ENCODE measurements at regions not wholly inside any gene's neighbourhood (a gene's known extent, or its start where the extent isn't known, plus 50 kb on each side); places are given as distances from the start of the nearest gene placed in this dataset.

GRCh38 chr4:17260166-17260907, 251.6 kb downstream of the QDPR start:
- Histone ChIP-seq H3K4me3 (ENCODE audit: insufficient read depth, low read depth, low read length) (no peak overlapping the region), H3K4me1 (ENCODE audit: control insufficient read depth, insufficient read depth, low read length) (no peaks in the 10 kb centered on the region), H3K27ac (ENCODE audit: insufficient read depth, low read depth, low read length, poor library complexity, severe bottlenecking) (no peak overlapping the region), H3K36me3 (ENCODE audit: control insufficient read depth, insufficient read depth, low read length) (no peaks in the 10 kb centered on the region), H3K9me3 (ENCODE audit: control insufficient read depth, low read length) (no peaks in the 10 kb centered on the region), H3K27me3 (ENCODE audit: control insufficient read depth, insufficient read depth, low read length, poor library complexity, severe bottlenecking) (no peaks in the 10 kb centered on the region)
- 87 to 92% methylated on average over 4 of the region's 4 CpGs for WGBS, 2 experiments

- H3K27ac ChIP-seq (ENCODE audit: insufficient read depth, low read depth, low read length, poor library complexity, severe bottlenecking): no peak overlapping the region
- H3K4me1 ChIP-seq (ENCODE audit: control insufficient read depth, insufficient read depth, low read length): no peaks in the 10 kb centered on the region
- H3K9me3 ChIP-seq (ENCODE audit: control insufficient read depth, low read length): no peaks in the 10 kb centered on the region
- WGBS, 2 experiments: 75 to 100% methylated on average over 1 to 2 of the region's 2 CpGs
- H3K36me3 ChIP-seq (ENCODE audit: control insufficient read depth, insufficient read depth, low read length): no peaks in the 10 kb centered on the region
- no peak overlapping the region for H3K4me3 ChIP-seq (ENCODE audit: insufficient read depth, low read depth, low read length)
- no peaks in the 10 kb centered on the region for H3K27me3 ChIP-seq (ENCODE audit: control insufficient read depth, insufficient read depth, low read length, poor library complexity, severe bottlenecking)
Measured at GRCh38 chr4:17258106-17258505, 253.8 kb downstream of the QDPR start.

GRCh38 chr4:17252131-17252530, 259.8 kb downstream of the QDPR start:
- Histone ChIP-seq H3K27me3 (ENCODE audit: control insufficient read depth, insufficient read depth, low read length, poor library complexity, severe bottlenecking) (no peaks in the 10 kb centered on the region), H3K4me1 (ENCODE audit: control insufficient read depth, insufficient read depth, low read length) (no peaks in the 10 kb centered on the region), H3K27ac (ENCODE audit: insufficient read depth, low read depth, low read length, poor library complexity, severe bottlenecking) (no peak overlapping the region), H3K9me3 (ENCODE audit: control insufficient read depth, low read length) (no peaks in the 10 kb centered on the region), H3K36me3 (ENCODE audit: control insufficient read depth, insufficient read depth, low read length) (no peaks in the 10 kb centered on the region), H3K4me3 (ENCODE audit: insufficient read depth, low read depth, low read length) (no peak overlapping the region)
- 88 to 94% methylated on average over 2 of the region's 2 CpGs for WGBS, 2 experiments

GRCh38 chr4:17251101-17251500, 260.8 kb downstream of the QDPR start:
- no peaks in the 10 kb centered on the region for H3K27me3 ChIP-seq (ENCODE audit: control insufficient read depth, insufficient read depth, low read length, poor library complexity, severe bottlenecking)
- H3K36me3 ChIP-seq (ENCODE audit: control insufficient read depth, insufficient read depth, low read length): no peaks in the 10 kb centered on the region
- 89% methylated on average over 3 of the region's 3 CpGs for WGBS, 2 experiments
- no peaks in the 10 kb centered on the region for H3K9me3 ChIP-seq (ENCODE audit: control insufficient read depth, low read length)
- H3K4me3 ChIP-seq (ENCODE audit: insufficient read depth, low read depth, low read length): no peak overlapping the region
- no peak overlapping the region for H3K27ac ChIP-seq (ENCODE audit: insufficient read depth, low read depth, low read length, poor library complexity, severe bottlenecking)
- H3K4me1 ChIP-seq (ENCODE audit: control insufficient read depth, insufficient read depth, low read length): no peaks in the 10 kb centered on the region

- H3K36me3 ChIP-seq (ENCODE audit: control insufficient read depth, insufficient read depth, low read length): no peaks in the 10 kb centered on the region
- no peak overlapping the region for H3K4me3 ChIP-seq (ENCODE audit: insufficient read depth, low read depth, low read length)
- no peaks in the 10 kb centered on the region for H3K9me3 ChIP-seq (ENCODE audit: control insufficient read depth, low read length)
- no peak overlapping the region for H3K27ac ChIP-seq (ENCODE audit: insufficient read depth, low read depth, low read length, poor library complexity, severe bottlenecking)
- WGBS, 2 experiments: 92 to 93% methylated on average over 3 to 4 of the region's 4 CpGs
- no peaks in the 10 kb centered on the region for H3K27me3 ChIP-seq (ENCODE audit: control insufficient read depth, insufficient read depth, low read length, poor library complexity, severe bottlenecking)
- H3K4me1 ChIP-seq (ENCODE audit: control insufficient read depth, insufficient read depth, low read length): no peaks in the 10 kb centered on the region
Measured at GRCh38 chr4:17250591-17250990, 261.3 kb downstream of the QDPR start.

GRCh38 chr4:17246656-17247055, 265.2 kb downstream of the QDPR start:
- Histone ChIP-seq H3K27ac (ENCODE audit: insufficient read depth, low read depth, low read length, poor library complexity, severe bottlenecking) (no peak overlapping the region), H3K4me1 (ENCODE audit: control insufficient read depth, insufficient read depth, low read length) (no peaks in the 10 kb centered on the region), H3K27me3 (ENCODE audit: control insufficient read depth, insufficient read depth, low read length, poor library complexity, severe bottlenecking) (no peaks in the 10 kb centered on the region), H3K4me3 (ENCODE audit: insufficient read depth, low read depth, low read length) (no peak overlapping the region), H3K9me3 (ENCODE audit: control insufficient read depth, low read length) (no peaks in the 10 kb centered on the region), H3K36me3 (ENCODE audit: control insufficient read depth, insufficient read depth, low read length) (no peaks in the 10 kb centered on the region)
- 94% methylated on average over 2 of the region's 2 CpGs; no CpG with 5 or more reads in 1 of the 2 experiments for WGBS, 2 experiments

- Histone ChIP-seq H3K27ac (ENCODE audit: insufficient read depth, low read depth, low read length, poor library complexity, severe bottlenecking) (no peak overlapping the region), H3K27me3 (ENCODE audit: control insufficient read depth, insufficient read depth, low read length, poor library complexity, severe bottlenecking) (no peaks in the 10 kb centered on the region), H3K4me3 (ENCODE audit: insufficient read depth, low read depth, low read length) (no peak overlapping the region), H3K4me1 (ENCODE audit: control insufficient read depth, insufficient read depth, low read length) (no peaks in the 10 kb centered on the region), H3K36me3 (ENCODE audit: control insufficient read depth, insufficient read depth, low read length) (no peaks in the 10 kb centered on the region), H3K9me3 (ENCODE audit: control insufficient read depth, low read length) (no peaks in the 10 kb centered on the region)
- WGBS, 2 experiments: 94 to 100% methylated on average over 1 of the region's 1 CpG
Measured at GRCh38 chr4:17241835-17242234, 270.1 kb downstream of the QDPR start.

GRCh38 chr4:17238633-17239032, 273.3 kb downstream of the QDPR start:
- no peak overlapping the region for H3K4me3 ChIP-seq (ENCODE audit: insufficient read depth, low read depth, low read length)
- no peaks in the 10 kb centered on the region for H3K36me3 ChIP-seq (ENCODE audit: control insufficient read depth, insufficient read depth, low read length)
- no peak overlapping the region for H3K27ac ChIP-seq (ENCODE audit: insufficient read depth, low read depth, low read length, poor library complexity, severe bottlenecking)
- 93 to 97% methylated on average over 6 of the region's 6 CpGs for WGBS, 2 experiments
- no peaks in the 10 kb centered on the region for H3K27me3 ChIP-seq (ENCODE audit: control insufficient read depth, insufficient read depth, low read length, poor library complexity, severe bottlenecking)
- no peaks in the 10 kb centered on the region for H3K9me3 ChIP-seq (ENCODE audit: control insufficient read depth, low read length)
- no peaks in the 10 kb centered on the region for H3K4me1 ChIP-seq (ENCODE audit: control insufficient read depth, insufficient read depth, low read length)

GRCh38 chr4:17236686-17237085, 275.2 kb downstream of the QDPR start:
- Histone ChIP-seq H3K4me3 (ENCODE audit: insufficient read depth, low read depth, low read length) (no peak overlapping the region), H3K27me3 (ENCODE audit: control insufficient read depth, insufficient read depth, low read length, poor library complexity, severe bottlenecking) (no peaks in the 10 kb centered on the region), H3K9me3 (ENCODE audit: control insufficient read depth, low read length) (no peaks in the 10 kb centered on the region), H3K4me1 (ENCODE audit: control insufficient read depth, insufficient read depth, low read length) (no peaks in the 10 kb centered on the region), H3K36me3 (ENCODE audit: control insufficient read depth, insufficient read depth, low read length) (no peaks in the 10 kb centered on the region), H3K27ac (ENCODE audit: insufficient read depth, low read depth, low read length, poor library complexity, severe bottlenecking) (no peak overlapping the region)
- 86 to 87% methylated on average over 1 of the region's 1 CpG for WGBS, 2 experiments

GRCh38 chr4:17234678-17235077, 277.2 kb downstream of the QDPR start:
- Histone ChIP-seq H3K27me3 (ENCODE audit: control insufficient read depth, insufficient read depth, low read length, poor library complexity, severe bottlenecking) (no peaks in the 10 kb centered on the region), H3K27ac (ENCODE audit: insufficient read depth, low read depth, low read length, poor library complexity, severe bottlenecking) (no peak overlapping the region), H3K4me1 (ENCODE audit: control insufficient read depth, insufficient read depth, low read length) (no peaks in the 10 kb centered on the region), H3K4me3 (ENCODE audit: insufficient read depth, low read depth, low read length) (no peak overlapping the region), H3K9me3 (ENCODE audit: control insufficient read depth, low read length) (no peaks in the 10 kb centered on the region), H3K36me3 (ENCODE audit: control insufficient read depth, insufficient read depth, low read length) (no peaks in the 10 kb centered on the region)
- 100% methylated on average over 1 of the region's 1 CpG; no CpG with 5 or more reads in 1 of the 2 experiments for WGBS, 2 experiments

Data from ectodermal cell (in vitro differentiated cells).